Hepatocyte (in vitro differentiated cells): ENCODE measurements at regions not wholly inside any gene's neighbourhood (a gene's known extent, or its start where the extent isn't known, plus 50 kb on each side); places are given as distances from the start of the nearest gene placed in this dataset.

Source experiments
- EZH2 ChIP-seq: fragments of 200-600 bp; sonication (generic); IDR thresholded peaks from 2 replicates; pipeline ENCODE4 v1.6.1; 2016; ENCODE audit warnings: antibody characterized with exemption, mild to moderate bottlenecking, borderline replicate concordance
- EZH2phosphoT487 ChIP-seq: fragments of 200-600 bp; sonication (generic); IDR thresholded peaks from one replicate; pipeline ENCODE4 v1.6.1; 2018; ENCODE audit warnings: antibody characterized with exemption, mild to moderate bottlenecking, low read depth, moderate library complexity; ENCODE audit not compliant: unreplicated experiment, severe bottlenecking
- TF ChIP-seq, protein P1 (sequence below): fragments of 200-600 bp; sonication (generic); IDR thresholded peaks from 2 replicates; pipeline ENCODE4 v1.5.1; 2016; ENCODE audit warnings: antibody characterized with exemption, mild to moderate bottlenecking; ENCODE audit not compliant: poor library complexity

DNA sequence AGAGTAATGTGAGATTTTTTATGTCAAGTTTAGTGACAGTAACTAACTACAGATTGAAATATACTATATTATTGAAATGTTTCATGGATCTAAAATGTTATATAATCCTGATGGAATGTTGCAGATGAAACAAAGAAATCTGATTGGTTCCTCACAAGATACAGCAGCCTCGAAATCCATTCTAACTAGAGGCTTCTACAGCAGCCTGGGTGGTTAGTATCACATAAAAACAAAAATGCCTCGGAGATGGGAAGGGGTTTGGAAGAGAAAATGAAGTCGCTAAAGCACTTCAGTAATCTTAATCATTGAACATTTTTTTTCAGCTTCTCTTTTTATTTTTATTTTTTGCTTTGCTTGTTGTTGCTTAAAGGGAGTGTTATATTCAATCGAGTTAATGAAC, 75.2 kb downstream of the TANC2 start:
- TF ChIP-seq, protein P1, sequence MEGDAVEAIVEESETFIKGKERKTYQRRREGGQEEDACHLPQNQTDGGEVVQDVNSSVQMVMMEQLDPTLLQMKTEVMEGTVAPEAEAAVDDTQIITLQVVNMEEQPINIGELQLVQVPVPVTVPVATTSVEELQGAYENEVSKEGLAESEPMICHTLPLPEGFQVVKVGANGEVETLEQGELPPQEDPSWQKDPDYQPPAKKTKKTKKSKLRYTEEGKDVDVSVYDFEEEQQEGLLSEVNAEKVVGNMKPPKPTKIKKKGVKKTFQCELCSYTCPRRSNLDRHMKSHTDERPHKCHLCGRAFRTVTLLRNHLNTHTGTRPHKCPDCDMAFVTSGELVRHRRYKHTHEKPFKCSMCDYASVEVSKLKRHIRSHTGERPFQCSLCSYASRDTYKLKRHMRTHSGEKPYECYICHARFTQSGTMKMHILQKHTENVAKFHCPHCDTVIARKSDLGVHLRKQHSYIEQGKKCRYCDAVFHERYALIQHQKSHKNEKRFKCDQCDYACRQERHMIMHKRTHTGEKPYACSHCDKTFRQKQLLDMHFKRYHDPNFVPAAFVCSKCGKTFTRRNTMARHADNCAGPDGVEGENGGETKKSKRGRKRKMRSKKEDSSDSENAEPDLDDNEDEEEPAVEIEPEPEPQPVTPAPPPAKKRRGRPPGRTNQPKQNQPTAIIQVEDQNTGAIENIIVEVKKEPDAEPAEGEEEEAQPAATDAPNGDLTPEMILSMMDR, result no peak
- TF ChIP-seq EZH2 (no peak), EZH2phosphoT487 (no peak)
